Body of pancreas (tissue), 4 donors: ENCODE measurements at regions not wholly inside any gene's neighbourhood (a gene's known extent, or its start where the extent isn't known, plus 50 kb on each side); places are given as distances from the start of the nearest gene placed in this dataset.

Experiments used
- POLR2A ChIP-seq, 3 donors: fragments of 450-650 bp; IDR thresholded peaks; one replicate each; pipeline ENCODE4 v1.6.1; 2016; ENCODE audit warnings: antibody characterized with exemption in 3 of 3, mild to moderate bottlenecking in 2 of 3
- TF ChIP-seq, protein P1 (sequence below), 7 experiments: fragments of 450-650 bp in 4 of 7; fragments of 200-600 bp in 3 of 7; sonication (generic) in 3 of 7; IDR thresholded peaks; one replicate each; pipeline ENCODE4 v1.5.1; 2016 to 2019; ENCODE audit warnings: antibody characterized with exemption in 7 of 7

DNA sequence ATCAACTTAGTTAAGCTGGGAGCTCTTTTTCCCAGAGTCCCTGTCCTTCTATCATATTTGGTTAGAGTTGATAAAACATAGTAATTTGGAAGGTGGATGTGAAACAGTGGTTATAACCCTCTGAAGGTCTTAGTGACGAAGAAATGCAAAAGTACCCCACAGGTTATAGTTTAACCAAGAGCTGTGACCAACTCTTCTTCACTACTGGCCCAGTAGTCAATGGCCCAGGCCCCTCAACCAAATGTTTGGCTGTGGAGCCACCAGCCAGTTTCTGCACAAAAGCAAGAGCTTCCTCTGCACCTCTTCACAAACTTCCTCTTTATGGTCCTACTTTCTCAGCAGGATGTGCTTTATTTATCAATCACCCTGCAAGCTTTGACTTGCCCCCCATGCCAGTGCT is 132.6 kb downstream of the BMP4 start:
- TF ChIP-seq, protein P1, sequence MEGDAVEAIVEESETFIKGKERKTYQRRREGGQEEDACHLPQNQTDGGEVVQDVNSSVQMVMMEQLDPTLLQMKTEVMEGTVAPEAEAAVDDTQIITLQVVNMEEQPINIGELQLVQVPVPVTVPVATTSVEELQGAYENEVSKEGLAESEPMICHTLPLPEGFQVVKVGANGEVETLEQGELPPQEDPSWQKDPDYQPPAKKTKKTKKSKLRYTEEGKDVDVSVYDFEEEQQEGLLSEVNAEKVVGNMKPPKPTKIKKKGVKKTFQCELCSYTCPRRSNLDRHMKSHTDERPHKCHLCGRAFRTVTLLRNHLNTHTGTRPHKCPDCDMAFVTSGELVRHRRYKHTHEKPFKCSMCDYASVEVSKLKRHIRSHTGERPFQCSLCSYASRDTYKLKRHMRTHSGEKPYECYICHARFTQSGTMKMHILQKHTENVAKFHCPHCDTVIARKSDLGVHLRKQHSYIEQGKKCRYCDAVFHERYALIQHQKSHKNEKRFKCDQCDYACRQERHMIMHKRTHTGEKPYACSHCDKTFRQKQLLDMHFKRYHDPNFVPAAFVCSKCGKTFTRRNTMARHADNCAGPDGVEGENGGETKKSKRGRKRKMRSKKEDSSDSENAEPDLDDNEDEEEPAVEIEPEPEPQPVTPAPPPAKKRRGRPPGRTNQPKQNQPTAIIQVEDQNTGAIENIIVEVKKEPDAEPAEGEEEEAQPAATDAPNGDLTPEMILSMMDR (IDR thresholded peaks at IDR 0.05), result no peak
- TF ChIP-seq POLR2A (IDR thresholded peaks at IDR 0.05), result no peak
